HEK293 (cell line): ENCODE measurements at regions not wholly inside any gene's neighbourhood (a gene's known extent, or its start where the extent isn't known, plus 50 kb on each side); places are given as distances from the start of the nearest gene placed in this dataset.

Experiments used
- CTCF ChIA-PET: fragments of 350-600 bp; formaldehyde crosslinking; extraction: SDS; loops from one replicate; lab custom pipeline; 2021; ENCODE audit warnings: antibody characterized with exemption; lab: Yijun Ruan, JAX
- POLR2A ChIA-PET: fragments of 300-600 bp; formaldehyde crosslinking; extraction: SDS; loops from one replicate; lab custom pipeline; 2020; ENCODE audit warnings: antibody characterized with exemption, inconsistent platforms; lab: Yijun Ruan, JAX
- H3K27ac ChIP-seq: fragments of 200-500 bp; sonication (Bioruptor generic); 2 replicates; pipeline ENCODE4 v1.5.1; 2014; ENCODE audit warnings: low read depth, low read length, control low read depth, inconsistent platforms; ENCODE audit errors: extremely low read depth
- H3K36me3 ChIP-seq, 2 experiments: fragments of 200-500 bp in 1 of 2; sonication (Bioruptor generic) in 1 of 2; 1 replicate in 1 of 2; 2 replicates in 1 of 2; pipeline ENCODE4 v1.5.1; 2014 to 2017; ENCODE audit warnings: inconsistent platforms in 2 of 2, low read length in 2 of 2; ENCODE audit not compliant: control insufficient read depth in 2 of 2, insufficient read depth in 1 of 2
- H3K4me1 ChIP-seq: fragments of 200-500 bp; sonication (Bioruptor generic); 2 replicates; pipeline ENCODE4 v1.5.1; 2014; ENCODE audit warnings: mild to moderate bottlenecking, low read length, inconsistent platforms; ENCODE audit not compliant: control insufficient read depth, insufficient read depth
- H3K4me3 ChIP-seq: 2 replicates; pipeline ENCODE4 v1.5.1; 2011; ENCODE audit warnings: low read depth, mild to moderate bottlenecking, control low read depth, low read length, moderate library complexity
- H3K9me3 ChIP-seq: fragments of 200-500 bp; sonication (Bioruptor generic); 2 replicates; pipeline ENCODE4 v1.5.1; 2014; ENCODE audit warnings: low read depth, low read length, inconsistent platforms; ENCODE audit not compliant: control insufficient read depth, insufficient read depth
- EGR2 ChIP-seq: fragments of 450-650 bp; formaldehyde crosslinking; IDR thresholded peaks from 2 replicates; pipeline ENCODE4 v1.5.1; 2016; ENCODE audit warnings: low read depth, missing biosample characterization, missing genetic modification characterization
- FEZF1 ChIP-seq: fragments of 450-650 bp; formaldehyde crosslinking; IDR thresholded peaks from 2 replicates; pipeline ENCODE4 v1.5.1; 2016; ENCODE audit warnings: missing biosample characterization, missing genetic modification characterization
- KLF7 ChIP-seq: fragments of 450-650 bp; formaldehyde crosslinking; IDR thresholded peaks from 2 replicates; pipeline ENCODE4 v1.5.1; 2016; ENCODE audit warnings: missing biosample characterization, missing genetic modification characterization, borderline replicate concordance
- MZF1 ChIP-seq: fragments of 450-650 bp; formaldehyde crosslinking; IDR thresholded peaks from 2 replicates; pipeline ENCODE4 v1.5.1; 2017; ENCODE audit warnings: missing biosample characterization, missing genetic modification characterization, borderline replicate concordance
- OSR2 ChIP-seq: fragments of 450-650 bp; formaldehyde crosslinking; IDR thresholded peaks from 2 replicates; pipeline ENCODE4 v1.5.1; 2016; ENCODE audit warnings: missing biosample characterization, missing genetic modification characterization
- PRDM2 ChIP-seq: fragments of 450-650 bp; formaldehyde crosslinking; IDR thresholded peaks from 2 replicates; pipeline ENCODE4 v1.5.1; 2016; ENCODE audit warnings: missing biosample characterization, missing genetic modification characterization, borderline replicate concordance
- ZBTB11 ChIP-seq: fragments of 450-650 bp; formaldehyde crosslinking; conservative IDR thresholded peaks from 2 replicates; pipeline ENCODE4 v1.5.1; 2016; ENCODE audit warnings: low read depth, missing biosample characterization, missing genetic modification characterization
- ZNF248 ChIP-seq: fragments of 450-650 bp; formaldehyde crosslinking; IDR thresholded peaks from 2 replicates; pipeline ENCODE4 v1.5.1; 2017; ENCODE audit warnings: missing biosample characterization, missing genetic modification characterization
- ZNF266 ChIP-seq: fragments of 450-650 bp; formaldehyde crosslinking; IDR thresholded peaks from 2 replicates; pipeline ENCODE4 v1.5.1; 2016; ENCODE audit warnings: missing biosample characterization, missing genetic modification characterization, low read depth
- ZNF449 ChIP-seq: fragments of 450-650 bp; formaldehyde crosslinking; IDR thresholded peaks from 2 replicates; pipeline ENCODE4 v1.5.1; 2017; ENCODE audit warnings: missing biosample characterization, mild to moderate bottlenecking, missing genetic modification characterization, moderate library complexity
- ZNF510 ChIP-seq: fragments of 450-650 bp; formaldehyde crosslinking; IDR thresholded peaks from 2 replicates; pipeline ENCODE4 v1.5.1; 2018; ENCODE audit warnings: mild to moderate bottlenecking, missing genetic modification characterization, missing biosample characterization; ENCODE audit not compliant: insufficient replicate concordance
- ZNF530 ChIP-seq: fragments of 450-650 bp; formaldehyde crosslinking; IDR thresholded peaks from 2 replicates; pipeline ENCODE4 v1.5.1; 2016; ENCODE audit warnings: low read depth, missing biosample characterization, missing genetic modification characterization
- ZNF585B ChIP-seq: fragments of 450-650 bp; formaldehyde crosslinking; IDR thresholded peaks from 2 replicates; pipeline ENCODE4 v1.5.1; 2016; ENCODE audit warnings: missing biosample characterization, missing genetic modification characterization
- ZNF701 ChIP-seq: fragments of 450-650 bp; formaldehyde crosslinking; IDR thresholded peaks from 2 replicates; pipeline ENCODE4 v1.5.1; 2016; ENCODE audit warnings: missing biosample characterization, missing genetic modification characterization
- TF ChIP-seq, protein P1 (sequence below): fragments of 450-650 bp; formaldehyde crosslinking; IDR thresholded peaks from 2 replicates; pipeline ENCODE4 v1.5.1; 2016; ENCODE audit warnings: missing biosample characterization, missing genetic modification characterization, borderline replicate concordance
- TF ChIP-seq, protein P2 (sequence below): fragments of 450-650 bp; formaldehyde crosslinking; IDR thresholded peaks from 2 replicates; pipeline ENCODE4 v1.5.1; 2016; ENCODE audit warnings: missing biosample characterization, missing genetic modification characterization

- Histone ChIP-seq H3K9me3 (no peaks in the 10 kb centered on the region), H3K36me3 (no peaks in the 10 kb centered on the region), H3K4me1 (no peaks in the 10 kb centered on the region), H3K27ac (no peak overlapping the region), H3K4me3 (no peak overlapping the region)
- ChIA-PET POLR2A (no interaction called here), CTCF (interaction anchor here (0.6 kb wide), 1 partner anchor 134 kb away, joined by 4 read pairs; no protein-coding TSS in a partner anchor)
- TF ChIP-seq MZF1 (tag by site-specific recombination) (no peak), FEZF1 (tag by site-specific recombination) (no peak), ZNF266 (tag by site-specific recombination) (no peak), OSR2 (tag by site-specific recombination) (no peak), ZBTB11 (tag by site-specific recombination) (no peak), ZNF585B (tag by site-specific recombination) (no peak), EGR2 (tag by site-specific recombination) (no peak), ZNF701 (tag by site-specific recombination) (no peak), PRDM2 (tag by site-specific recombination) (no peak), ZNF530 (tag by site-specific recombination) (no peak), ZNF510 (tag by site-specific recombination) (no peak), KLF7 (no peak), ZNF248 (no peak), ZNF449 (tag by site-specific recombination) (no peak)
- TF ChIP-seq, protein P1, sequence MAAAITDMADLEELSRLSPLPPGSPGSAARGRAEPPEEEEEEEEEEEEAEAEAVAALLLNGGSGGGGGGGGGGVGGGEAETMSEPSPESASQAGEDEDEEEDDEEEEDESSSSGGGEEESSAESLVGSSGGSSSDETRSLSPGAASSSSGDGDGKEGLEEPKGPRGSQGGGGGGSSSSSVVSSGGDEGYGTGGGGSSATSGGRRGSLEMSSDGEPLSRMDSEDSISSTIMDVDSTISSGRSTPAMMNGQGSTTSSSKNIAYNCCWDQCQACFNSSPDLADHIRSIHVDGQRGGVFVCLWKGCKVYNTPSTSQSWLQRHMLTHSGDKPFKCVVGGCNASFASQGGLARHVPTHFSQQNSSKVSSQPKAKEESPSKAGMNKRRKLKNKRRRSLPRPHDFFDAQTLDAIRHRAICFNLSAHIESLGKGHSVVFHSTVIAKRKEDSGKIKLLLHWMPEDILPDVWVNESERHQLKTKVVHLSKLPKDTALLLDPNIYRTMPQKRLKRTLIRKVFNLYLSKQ (tag by site-specific recombination) = no peak
- TF ChIP-seq, protein P2, sequence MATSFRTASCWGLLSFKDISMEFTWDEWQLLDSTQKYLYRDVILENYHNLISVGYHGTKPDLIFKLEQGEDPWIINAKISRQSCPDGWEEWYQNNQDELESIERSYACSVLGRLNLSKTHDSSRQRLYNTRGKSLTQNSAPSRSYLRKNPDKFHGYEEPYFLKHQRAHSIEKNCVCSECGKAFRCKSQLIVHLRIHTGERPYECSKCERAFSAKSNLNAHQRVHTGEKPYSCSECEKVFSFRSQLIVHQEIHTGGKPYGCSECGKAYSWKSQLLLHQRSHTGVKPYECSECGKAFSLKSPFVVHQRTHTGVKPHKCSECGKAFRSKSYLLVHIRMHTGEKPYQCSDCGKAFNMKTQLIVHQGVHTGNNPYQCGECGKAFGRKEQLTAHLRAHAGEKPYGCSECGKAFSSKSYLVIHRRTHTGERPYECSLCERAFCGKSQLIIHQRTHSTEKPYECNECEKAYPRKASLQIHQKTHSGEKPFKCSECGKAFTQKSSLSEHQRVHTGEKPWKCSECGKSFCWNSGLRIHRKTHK (tag by site-specific recombination) = no peak
- TF ChIP-seq, all 188 proteins: peak for 0
Measured at GRCh38 chr10:8993864-8994263, 939.4 kb downstream of the GATA3 start.
